HG02759 (cell line): ENCODE measurements at regions not wholly inside any gene's neighbourhood (a gene's known extent, or its start where the extent isn't known, plus 50 kb on each side); places are given as distances from the start of the nearest gene placed in this dataset.

Experiments used
- ATAC-seq: cut with Tn5 transposase; IDR thresholded peaks from one replicate; pipeline ENCODE4 v1.9.1; 2021; ENCODE audit warnings: mild to moderate bottlenecking, moderate library complexity; ENCODE audit not compliant: unreplicated experiment

GRCh38 chr7:25391295-25391861 lies 163.1 kb upstream of the NPVF start:
- no peak for ATAC-seq

- ATAC-seq, result no peak
These were observed 163.8 kb upstream of the NPVF start for GRCh38 chr7:25391961-25392587.

GRCh38 chr7:25392588-25393338 lies 164.5 kb upstream of the NPVF start:
- ATAC-seq, result no peak

- no peak for ATAC-seq
These were observed 167.7 kb upstream of the NPVF start for GRCh38 chr7:25395976-25396375.

- no peak for ATAC-seq
These were observed 168.4 kb upstream of the NPVF start for GRCh38 chr7:25396668-25397067.

- ATAC-seq, result no peak
These were observed 170.1 kb upstream of the NPVF start for GRCh38 chr7:25398418-25398817.

GRCh38 chr7:25399000-25399750 lies 170.9 kb upstream of the NPVF start:
- ATAC-seq, result no peak

- ATAC-seq, result no peak
These were observed 174.2 kb upstream of the NPVF start for GRCh38 chr7:25402532-25402931.

GRCh38 chr7:25405736-25406135 lies 177.4 kb upstream of the NPVF start:
- ATAC-seq, result no peak

- ATAC-seq, result no peak
These were observed 178.8 kb upstream of the NPVF start for GRCh38 chr7:25407053-25407452.

GRCh38 chr7:25408012-25408687 lies 179.9 kb upstream of the NPVF start:
- ATAC-seq, result no peak

GRCh38 chr7:25408876-25409275 lies 180.6 kb upstream of the NPVF start:
- ATAC-seq, result no peak

- no peak for ATAC-seq
These were observed 181.8 kb upstream of the NPVF start for GRCh38 chr7:25409897-25410636.

- ATAC-seq, result no peak
These were observed 192.5 kb upstream of the NPVF start for GRCh38 chr7:25420771-25421170.

- ATAC-seq, result no peak
These were observed 195.8 kb upstream of the NPVF start for GRCh38 chr7:25424113-25424512.

- ATAC-seq, result no peak
These were observed 196.6 kb upstream of the NPVF start for GRCh38 chr7:25424855-25425254.

- no peak for ATAC-seq
These were observed 199.4 kb upstream of the NPVF start for GRCh38 chr7:25427721-25428120.

- ATAC-seq, result no peak
These were observed 201.4 kb upstream of the NPVF start for GRCh38 chr7:25429731-25430130.

GRCh38 chr7:25430200-25430931 lies 202.1 kb upstream of the NPVF start:
- no peak for ATAC-seq
